ENCODE measurements at regions not wholly inside any gene's neighbourhood (a gene's known extent, or its start where the extent isn't known, plus 50 kb on each side); places are given as distances from the start of the nearest gene placed in this dataset.

- H2BK120ac ChIP-seq (ENCODE audit: low read depth, low read length) = no peak overlapping the region
- H3K14ac ChIP-seq (replicated peaks; ENCODE audit: low read depth, low read length) = no peak overlapping the region
- BruUV-seq (replicated peaks) = no TSS peak
- H2BK15ac ChIP-seq (ENCODE audit: low read depth, low read length) = no peak overlapping the region
- dilution Hi-C loops (cut with HindIII; ENCODE audit: low sequenced_read_pairs, unreplicated experiment) = no loop called here
- H3K9me3 ChIP-seq (ENCODE audit: control insufficient read depth, insufficient read depth, low read length) = no peaks in the 10 kb centered on the region
- in situ Hi-C loops (cut with MboI; ENCODE audit: low sequenced_read_pairs) = no loop called here
- DNase-seq (no peak), ATAC-seq (ENCODE audit: low read depth) (no peak)
- H2AK9ac ChIP-seq (replicated peaks; ENCODE audit: low read depth, low read length, poor library complexity) = no peak overlapping the region
- H3K56ac ChIP-seq (ENCODE audit: extremely low read depth, insufficient read depth, low read length) = no peak overlapping the region
- H3K18ac ChIP-seq (ENCODE audit: low read depth, low read length) = no peak overlapping the region
- H3K23ac ChIP-seq (ENCODE audit: low read depth, low read length) = no peak overlapping the region
- H4K8ac ChIP-seq (ENCODE audit: low read depth in 2 of 2, low read length in 2 of 2) = no peak overlapping the region
- H2AFZ ChIP-seq (replicated peaks; ENCODE audit: low read length, poor library complexity) = no peak overlapping the region
- H3K9me1 ChIP-seq (ENCODE audit: insufficient read depth, low read length) = no peaks in the 10 kb centered on the region
- H4K91ac ChIP-seq (ENCODE audit: insufficient read depth, low read depth, low read length) = no peak overlapping the region
- no peaks in the 10 kb centered on the region for H3K36me3 ChIP-seq (ENCODE audit: control insufficient read depth, insufficient read depth, low read length)
- no peaks in the 10 kb centered on the region for H4K20me1 ChIP-seq (ENCODE audit: insufficient read depth, low read length)
- no peak overlapping the region for H3K4ac ChIP-seq (ENCODE audit: low read depth, low read length)
- H3K9ac ChIP-seq (ENCODE audit: low read depth, low read length) = no peak overlapping the region
- no peak overlapping the region for H3K4me3 ChIP-seq (ENCODE audit: insufficient read depth, low read depth, low read length)
- H2BK5ac ChIP-seq (ENCODE audit: low read depth, low read length, poor library complexity, severe bottlenecking) = no peak overlapping the region
- H3K4me2 ChIP-seq (ENCODE audit: low read depth, low read length) = no peak overlapping the region
- no peaks in the 10 kb centered on the region; the same call in 1 of the 2 replicates for H3K27me3 ChIP-seq (ENCODE audit: control insufficient read depth, insufficient read depth, low read length)
- no peak overlapping the region for H2BK20ac ChIP-seq (ENCODE audit: low read depth, low read length)
- TF ChIP-seq MAFK (IDR thresholded peaks at IDR 0.05; ENCODE audit: low read depth, low read length) (no peak), FOS (IDR thresholded peaks at IDR 0.05; ENCODE audit: low read depth, low read length) (no peak), MXI1 (IDR thresholded peaks at IDR 0.05; ENCODE audit: borderline replicate concordance, low read depth, low read length) (no peak), NFE2L2 (IDR thresholded peaks at IDR 0.05; ENCODE audit: low read depth, low read length) (no peak), CEBPB (IDR thresholded peaks at IDR 0.05; ENCODE audit: low read depth, low read length) (no peak), RAD21 (IDR thresholded peaks at IDR 0.05; ENCODE audit: low read length) (no peak)
- TF ChIP-seq, protein P1, sequence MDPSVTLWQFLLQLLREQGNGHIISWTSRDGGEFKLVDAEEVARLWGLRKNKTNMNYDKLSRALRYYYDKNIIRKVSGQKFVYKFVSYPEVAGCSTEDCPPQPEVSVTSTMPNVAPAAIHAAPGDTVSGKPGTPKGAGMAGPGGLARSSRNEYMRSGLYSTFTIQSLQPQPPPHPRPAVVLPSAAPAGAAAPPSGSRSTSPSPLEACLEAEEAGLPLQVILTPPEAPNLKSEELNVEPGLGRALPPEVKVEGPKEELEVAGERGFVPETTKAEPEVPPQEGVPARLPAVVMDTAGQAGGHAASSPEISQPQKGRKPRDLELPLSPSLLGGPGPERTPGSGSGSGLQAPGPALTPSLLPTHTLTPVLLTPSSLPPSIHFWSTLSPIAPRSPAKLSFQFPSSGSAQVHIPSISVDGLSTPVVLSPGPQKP (IDR thresholded peaks at IDR 0.05; ENCODE audit: borderline replicate concordance, low read depth, low read length) = no peak
- ChIA-PET POLR2A (ENCODE audit: unreplicated experiment) (no interaction called here), CTCF (no interaction called here)
- H4K5ac ChIP-seq (ENCODE audit: low read depth, low read length) = no peak overlapping the region
- no peaks in the 10 kb centered on the region; the same call in 1 of the 2 replicates for H3K4me1 ChIP-seq (ENCODE audit: control insufficient read depth, insufficient read depth, low read length)
- intact Hi-C loops (cut with micrococcal nuclease) = no loop called here
- no peak overlapping the region for H3K27ac ChIP-seq (ENCODE audit: insufficient read depth, low read length)
- no peaks in the 10 kb centered on the region for H3K79me1 ChIP-seq (ENCODE audit: low read depth in 1 of 2, low read length in 2 of 2)
- no peak overlapping the region for H2AK5ac ChIP-seq (ENCODE audit: low read depth, low read length)
Measured at GRCh38 chr13:50481936-50482335, 361.6 kb downstream of the DLEU7 start.
